ENCODE measurements at regions not wholly inside any gene's neighbourhood (a gene's known extent, or its start where the extent isn't known, plus 50 kb on each side); places are given as distances from the start of the nearest gene placed in this dataset.
A peak's percentile ranks its signal among the peaks of the same experiment; 100 is the strongest.
"Not testable (repeated sequence)": the region's sequence is repeated elsewhere in the genome, so short reads cannot be mapped to it uniquely, and the experiment has no call there.

DNA sequence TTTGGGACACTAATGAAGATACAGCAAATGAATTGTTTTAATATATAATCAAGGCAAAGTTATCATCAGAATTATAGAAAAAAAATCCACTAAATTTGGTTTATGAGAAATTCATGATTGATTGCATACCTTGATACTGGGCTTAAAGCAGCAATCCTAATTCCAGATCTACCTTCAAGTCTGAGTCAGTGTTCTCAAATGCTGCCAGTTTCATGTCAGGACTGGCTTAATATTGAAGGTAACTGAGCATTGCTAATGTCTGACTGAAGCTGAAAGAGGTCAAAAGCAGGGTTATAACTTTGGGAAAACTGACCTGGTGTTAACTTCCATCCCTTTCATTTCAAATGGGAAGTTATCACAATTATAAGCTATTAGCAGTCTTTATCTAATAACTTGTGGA, 618.8 kb upstream of the SEMA6D start:
- H3K4me3 Mint-ChIP-seq, ATAC-seq, POLR2A ChIA-PET, H3K36me3 Mint-ChIP-seq, H3K4me1 Mint-ChIP-seq, H3K27ac Mint-ChIP-seq, H3K9me3 Mint-ChIP-seq, DNase-seq, H3K27me3 Mint-ChIP-seq: not testable (repeated sequence)

- H3K9me3 Mint-ChIP-seq, H3K4me3 Mint-ChIP-seq, POLR2A ChIA-PET, H3K27ac Mint-ChIP-seq, H3K36me3 Mint-ChIP-seq, DNase-seq, H3K4me1 Mint-ChIP-seq, H3K27me3 Mint-ChIP-seq, ATAC-seq: not testable (repeated sequence)
Observed at GRCh38 chr15:47099801-47100200, 617.5 kb upstream of the SEMA6D start.

DNA sequence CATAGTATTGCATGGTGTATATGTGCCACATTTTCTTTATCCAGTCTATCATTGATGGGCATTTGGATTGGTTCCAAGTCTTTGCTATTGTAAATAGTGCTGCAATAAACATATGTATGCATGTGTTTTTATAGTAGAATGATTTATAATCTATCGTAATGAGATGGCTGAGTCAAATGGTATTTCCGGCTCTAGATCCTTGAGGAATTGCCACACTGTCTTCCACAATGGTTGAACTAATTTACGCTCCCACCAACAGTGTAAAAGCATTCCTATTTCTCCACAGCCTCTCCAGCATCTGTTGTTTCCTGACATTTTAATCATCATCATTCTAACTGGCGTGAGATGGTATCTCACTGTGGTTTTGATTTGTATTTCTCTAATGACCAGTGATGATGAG, 608.5 kb upstream of the SEMA6D start:
- ATAC-seq, H3K4me1 Mint-ChIP-seq, DNase-seq, H3K27ac Mint-ChIP-seq, POLR2A ChIA-PET, H3K27me3 Mint-ChIP-seq, H3K36me3 Mint-ChIP-seq: not testable (repeated sequence)
- peak overlapping the region in 1 of 10 donors; percentile 42 for H3K4me3 Mint-ChIP-seq
- H3K9me3 Mint-ChIP-seq: peaks cover 0 to 25% (median 12%) of the 10 kb centered on the region in 9 donors

DNA sequence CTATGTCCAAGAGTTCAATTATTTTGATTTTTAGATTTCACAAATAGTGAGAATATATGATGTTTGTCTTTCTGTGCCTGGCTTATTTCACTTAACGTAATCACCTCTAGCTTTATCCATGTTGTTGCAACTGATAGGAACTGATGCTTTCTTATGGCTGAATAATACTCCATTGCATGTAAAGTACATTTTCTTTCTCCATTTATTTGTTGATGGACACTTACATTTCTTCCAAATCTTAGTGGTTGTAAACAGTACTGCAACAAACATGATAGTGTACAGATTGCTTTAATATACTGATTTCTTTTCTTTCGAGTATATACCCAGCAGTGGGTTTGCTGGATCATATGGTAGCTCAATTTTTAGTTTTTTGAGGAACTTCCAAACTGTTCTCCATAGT, 600.6 kb upstream of the SEMA6D start:
- peaks cover 0 to 19% (median 8%) of the 10 kb centered on the region in 9 donors for H3K9me3 Mint-ChIP-seq
- POLR2A ChIA-PET: no interaction called here

DNA sequence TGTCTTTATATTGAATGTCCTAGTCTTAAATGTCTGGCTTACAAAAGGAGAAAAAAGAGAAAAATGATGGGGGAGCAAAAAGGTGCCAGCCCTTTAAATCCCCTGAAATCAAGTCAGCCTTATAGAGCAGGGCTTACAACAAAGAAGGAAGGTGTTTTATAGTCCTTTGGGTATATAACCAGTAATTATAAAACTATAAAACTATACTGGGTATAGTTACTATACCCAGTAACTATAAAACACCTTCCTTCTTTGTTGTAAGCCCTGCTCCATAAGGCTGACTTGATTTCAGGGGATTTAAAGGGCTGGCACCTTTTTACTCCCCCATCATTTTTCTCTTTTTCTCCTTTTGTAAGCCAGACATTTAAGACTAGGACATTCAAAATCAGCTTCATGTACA, 598.0 kb upstream of the SEMA6D start:
- peaks cover 0 to 19% (median 8%) of the 10 kb centered on the region in 9 donors for H3K9me3 Mint-ChIP-seq

More for the DNA sequence above, 600.6 kb upstream of the SEMA6D start:
- no peak overlapping the region for H3K4me3 Mint-ChIP-seq
- H3K4me1 Mint-ChIP-seq: no peaks in the 10 kb centered on the region
- H3K27ac Mint-ChIP-seq: no peak overlapping the region
- peaks cover 0 to 3% (median 0%) of the 10 kb centered on the region in 5 donors for H3K27me3 Mint-ChIP-seq
- DNase-seq (no peak), ATAC-seq (no peak)
- no peaks in the 10 kb centered on the region for H3K36me3 Mint-ChIP-seq

DNA sequence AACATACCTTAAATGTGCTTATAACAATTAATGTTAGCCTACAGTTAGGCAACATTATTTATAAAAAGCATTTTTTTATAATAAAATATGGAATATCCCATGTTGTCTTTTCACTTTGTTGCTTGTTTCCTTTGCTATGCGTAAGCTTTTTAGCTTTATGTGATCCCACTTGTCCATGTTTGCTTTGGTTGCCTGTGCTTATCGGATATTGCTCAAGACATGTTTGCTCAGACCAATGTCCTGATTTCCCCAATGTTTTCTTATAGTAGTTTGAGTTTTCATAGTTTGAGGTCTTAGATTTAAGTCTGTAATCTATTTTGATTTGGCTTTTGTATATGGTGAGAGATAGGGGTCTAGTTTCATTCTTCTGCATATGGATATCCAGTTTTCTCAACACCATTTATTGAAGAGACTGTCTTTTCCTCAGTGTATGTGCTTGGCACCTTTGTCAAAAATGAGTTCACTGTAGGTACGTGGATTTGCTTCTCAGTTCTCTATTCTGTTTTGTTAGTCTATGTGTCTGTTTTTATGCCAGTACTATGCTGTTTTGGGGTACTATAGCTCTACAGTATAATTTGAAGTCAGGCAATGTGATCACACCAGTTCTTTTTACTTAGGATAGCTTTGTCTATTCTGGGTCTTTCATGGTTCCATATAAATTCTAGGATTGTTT, 592.7 kb upstream of the SEMA6D start:
- no peaks in the 10 kb centered on the region for H3K4me1 Mint-ChIP-seq
- H3K4me3 Mint-ChIP-seq: no peak overlapping the region
- H3K27ac Mint-ChIP-seq: no peak overlapping the region
- H3K36me3 Mint-ChIP-seq: peaks cover 0 to 4% (median 0%) of the 10 kb centered on the region in 3 donors
- H3K9me3 Mint-ChIP-seq: peaks cover 7 to 38% (median 18%) of the 10 kb centered on the region in 9 donors
- H3K27me3 Mint-ChIP-seq: no peaks in the 10 kb centered on the region
- POLR2A ChIA-PET: no interaction called here
- DNase-seq: no peak
- no peak for ATAC-seq

More for the DNA sequence above, 598.0 kb upstream of the SEMA6D start:
- POLR2A ChIA-PET: no interaction called here
- Mint-ChIP-seq H3K4me3 (no peak overlapping the region), H3K36me3 (no peaks in the 10 kb centered on the region), H3K27me3 (peaks cover 0 to 3% (median 0%) of the 10 kb centered on the region in 5 donors), H3K4me1 (no peaks in the 10 kb centered on the region), H3K27ac (no peak overlapping the region)
- no peak for ATAC-seq
- no peak for DNase-seq

- POLR2A ChIA-PET: no interaction called here
- Mint-ChIP-seq H3K36me3 (peaks cover 0 to 10% (median 0%) of the 10 kb centered on the region in 3 donors), H3K4me3 (no peak overlapping the region), H3K27me3 (peaks cover 0 to 6% (median 0%) of the 10 kb centered on the region in 5 donors), H3K9me3 (peaks cover 5 to 34% (median 21%) of the 10 kb centered on the region in 9 donors), H3K4me1 (no peaks in the 10 kb centered on the region), H3K27ac (no peak overlapping the region)
- DNase-seq: no peak
- ATAC-seq: no peak
Observed at GRCh38 chr15:47129033-47129432, 588.3 kb upstream of the SEMA6D start.

GRCh38 chr15:47131450-47131849, 585.9 kb upstream of the SEMA6D start:
- ATAC-seq, DNase-seq, H3K4me3 Mint-ChIP-seq, H3K27ac Mint-ChIP-seq, H3K27me3 Mint-ChIP-seq, POLR2A ChIA-PET, H3K4me1 Mint-ChIP-seq: not testable (repeated sequence)
- Mint-ChIP-seq H3K9me3 (peaks cover 2 to 33% (median 20%) of the 10 kb centered on the region in 9 donors), H3K36me3 (peaks cover 0 to 10% (median 0%) of the 10 kb centered on the region in 3 donors)

DNA sequence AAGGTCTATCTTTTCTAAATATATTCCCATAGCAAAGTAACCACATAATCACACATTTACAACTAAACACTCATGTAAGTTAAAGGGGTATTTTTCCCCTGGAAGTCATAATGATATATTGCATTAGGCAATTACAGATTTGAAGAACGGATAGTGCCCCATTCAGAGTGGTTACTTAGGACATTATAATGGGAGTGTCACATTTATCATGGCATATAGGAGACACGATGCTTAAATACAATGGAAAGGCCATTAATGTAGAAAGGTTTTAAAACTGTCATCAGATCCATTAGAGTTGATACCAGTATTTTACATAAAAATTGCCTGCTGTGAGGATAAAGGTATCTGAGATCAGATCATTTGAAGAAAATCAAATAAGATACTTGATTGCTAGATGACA, 582.0 kb upstream of the SEMA6D start:
- Mint-ChIP-seq H3K27me3 (peaks cover 0 to 5% (median 0%) of the 10 kb centered on the region in 5 donors), H3K36me3 (peaks cover 0 to 5% (median 0%) of the 10 kb centered on the region in 3 donors), H3K4me1 (no peaks in the 10 kb centered on the region), H3K4me3 (no peak overlapping the region), H3K9me3 (peaks cover 0 to 15% (median 5%) of the 10 kb centered on the region in 9 donors), H3K27ac (no peak overlapping the region)
- POLR2A ChIA-PET: no interaction called here
- ATAC-seq (no peak), DNase-seq (no peak)

GRCh38 chr15:47136236-47136635, 581.1 kb upstream of the SEMA6D start:
- Mint-ChIP-seq H3K27me3 (peaks cover 0 to 1% (median 0%) of the 10 kb centered on the region in 5 donors), H3K4me1 (no peaks in the 10 kb centered on the region), H3K36me3 (no peaks in the 10 kb centered on the region), H3K9me3 (peaks cover 0 to 5% (median 0%) of the 10 kb centered on the region in 9 donors), H3K4me3 (no peak overlapping the region), H3K27ac (no peak overlapping the region)
- no peak for ATAC-seq
- POLR2A ChIA-PET: no interaction called here
- DNase-seq: no peak

- POLR2A ChIA-PET: no interaction called here
- no peak for ATAC-seq
- no peak overlapping the region for H3K27ac Mint-ChIP-seq
- H3K27me3 Mint-ChIP-seq: no peaks in the 10 kb centered on the region
- H3K4me3 Mint-ChIP-seq: no peak overlapping the region
- peaks cover 0 to 5% (median 0%) of the 10 kb centered on the region in 3 donors for H3K36me3 Mint-ChIP-seq
- no peak for DNase-seq
- H3K9me3 Mint-ChIP-seq: peaks cover 0 to 26% (median 2%) of the 10 kb centered on the region in 9 donors
- H3K4me1 Mint-ChIP-seq: no peaks in the 10 kb centered on the region
Observed at GRCh38 chr15:47139965-47140364, 577.3 kb upstream of the SEMA6D start.

GRCh38 chr15:47157827-47158226, 559.5 kb upstream of the SEMA6D start:
- Mint-ChIP-seq H3K27me3 (peaks cover 0 to 4% (median 0%) of the 10 kb centered on the region in 5 donors), H3K36me3 (peaks cover 0 to 4% (median 0%) of the 10 kb centered on the region in 3 donors), H3K4me3 (no peak overlapping the region), H3K27ac (no peak overlapping the region), H3K4me1 (no peaks in the 10 kb centered on the region), H3K9me3 (peaks cover 0 to 23% (median 6%) of the 10 kb centered on the region in 9 donors)
- POLR2A ChIA-PET: no interaction called here
- DNase-seq: no peak
- no peak for ATAC-seq

DNA sequence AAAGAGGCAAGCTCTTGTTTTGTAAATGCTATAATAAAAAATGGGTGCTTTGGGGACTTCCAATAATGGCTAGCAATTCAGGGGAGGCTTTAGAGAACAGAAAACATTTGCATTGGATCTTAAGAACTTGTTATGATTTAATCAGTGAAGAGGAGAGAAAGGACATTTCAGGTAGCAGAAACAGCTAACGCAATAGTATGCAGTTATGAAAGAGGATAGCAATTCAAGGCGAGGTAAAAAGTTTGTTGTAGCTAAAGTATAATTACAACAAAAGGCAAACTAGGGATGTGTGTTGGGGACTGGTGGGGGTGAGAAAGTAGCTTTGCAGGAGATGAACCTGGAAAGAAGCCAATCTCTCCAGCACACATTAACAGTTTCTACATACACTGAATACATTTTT, 558.7 kb upstream of the SEMA6D start:
- H3K27ac Mint-ChIP-seq: no peak overlapping the region
- ATAC-seq (no peak), DNase-seq (no peak)
- H3K27me3 Mint-ChIP-seq: peaks cover 0 to 4% (median 0%) of the 10 kb centered on the region in 5 donors
- POLR2A ChIA-PET: no interaction called here
- H3K4me1 Mint-ChIP-seq: no peaks in the 10 kb centered on the region
- H3K4me3 Mint-ChIP-seq: no peak overlapping the region
- H3K36me3 Mint-ChIP-seq: peaks cover 0 to 4% (median 0%) of the 10 kb centered on the region in 3 donors
- peaks cover 0 to 25% (median 7%) of the 10 kb centered on the region in 9 donors for H3K9me3 Mint-ChIP-seq

DNA sequence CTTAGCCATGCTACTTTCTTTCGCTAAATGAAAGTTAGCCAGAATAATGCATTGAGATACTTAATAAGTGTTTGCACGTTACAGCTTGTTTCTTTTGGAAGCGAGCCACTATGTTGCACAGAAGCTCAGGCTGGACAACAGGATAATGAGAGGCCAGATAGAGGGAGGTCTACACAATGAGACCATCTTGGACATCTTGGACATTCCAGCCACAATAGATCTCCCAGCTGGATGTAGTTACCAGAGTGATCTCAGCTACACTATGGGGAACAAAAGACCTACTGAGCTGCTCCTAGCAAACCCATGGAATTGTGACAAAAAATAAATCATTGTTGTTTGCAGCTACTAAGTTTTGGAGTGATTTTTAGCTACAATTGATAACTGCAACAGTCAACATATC, 540.1 kb upstream of the SEMA6D start:
- H3K4me3 Mint-ChIP-seq: no peak overlapping the region
- H3K27ac Mint-ChIP-seq: no peak overlapping the region
- no peak for ATAC-seq
- H3K9me3 Mint-ChIP-seq: peaks cover 0 to 14% (median 6%) of the 10 kb centered on the region in 9 donors
- DNase-seq: no peak
- no peaks in the 10 kb centered on the region for H3K36me3 Mint-ChIP-seq
- peaks cover 4 to 29% (median 8%) of the 10 kb centered on the region in 5 donors for H3K27me3 Mint-ChIP-seq
- H3K4me1 Mint-ChIP-seq: no peaks in the 10 kb centered on the region
- POLR2A ChIA-PET: no interaction called here

All from naive thymus-derived CD8-positive, alpha-beta T cell (primary cell).